ENCODE measurements at regions not wholly inside any gene's neighbourhood (a gene's known extent, or its start where the extent isn't known, plus 50 kb on each side); places are given as distances from the start of the nearest gene placed in this dataset.
"Not testable (repeated sequence)": the region's sequence is repeated elsewhere in the genome, so short reads cannot be mapped to it uniquely, and the experiment has no call there.

- no peak for DNase-seq
Measured at GRCh38 chr13:38141792-38142191, 207.9 kb upstream of the UFM1 start.

GRCh38 chr13:38135592-38135991, 214.1 kb upstream of the UFM1 start:
- no peak for DNase-seq

- no peak for DNase-seq
Measured at GRCh38 chr13:38121267-38121666, 228.4 kb upstream of the UFM1 start.

GRCh38 chr13:38103851-38104250, 234.3 kb upstream of the TRPC4 start:
- no peak for DNase-seq

- DNase-seq: no peak
Measured at GRCh38 chr13:38099751-38100150, 230.2 kb upstream of the TRPC4 start.

- DNase-seq: no peak
Measured at GRCh38 chr13:38093425-38093824, 223.9 kb upstream of the TRPC4 start.

- DNase-seq: no peak
Measured at GRCh38 chr13:38090913-38091312, 221.3 kb upstream of the TRPC4 start.

- DNase-seq: no peak
Measured at GRCh38 chr13:38086721-38087120, 217.1 kb upstream of the TRPC4 start.

GRCh38 chr13:38086013-38086412, 216.4 kb upstream of the TRPC4 start:
- DNase-seq: no peak

- no peak for DNase-seq
Measured at GRCh38 chr13:38073931-38074330, 204.4 kb upstream of the TRPC4 start.

- DNase-seq: no peak
Measured at GRCh38 chr13:38072696-38073095, 203.1 kb upstream of the TRPC4 start.

- not testable (repeated sequence) for DNase-seq
Measured at GRCh38 chr13:38071340-38071739, 201.8 kb upstream of the TRPC4 start.

GRCh38 chr13:38053896-38054295, 184.3 kb upstream of the TRPC4 start:
- no peak for DNase-seq

GRCh38 chr13:38046049-38046376, 176.4 kb upstream of the TRPC4 start:
- no peak for DNase-seq

- no peak for DNase-seq
Measured at GRCh38 chr13:38045278-38046048, 175.9 kb upstream of the TRPC4 start.

- no peak for DNase-seq
Measured at GRCh38 chr13:38044067-38044466, 174.5 kb upstream of the TRPC4 start.

GRCh38 chr13:38042771-38043170, 173.2 kb upstream of the TRPC4 start:
- no peak for DNase-seq

- DNase-seq: no peak
Measured at GRCh38 chr13:38024431-38024830, 154.9 kb upstream of the TRPC4 start.

- DNase-seq: no peak
Measured at GRCh38 chr13:38017320-38017719, 147.7 kb upstream of the TRPC4 start.

GRCh38 chr13:38013676-38014075, 144.1 kb upstream of the TRPC4 start:
- no peak for DNase-seq

GRCh38 chr13:38012096-38012495, 142.5 kb upstream of the TRPC4 start:
- no peak for DNase-seq

GRCh38 chr13:38008636-38009035, 139.1 kb upstream of the TRPC4 start:
- DNase-seq: no peak

GRCh38 chr13:38002606-38003005, 133.0 kb upstream of the TRPC4 start:
- DNase-seq: no peak

GRCh38 chr13:37997641-37998040, 128.1 kb upstream of the TRPC4 start:
- DNase-seq: no peak

- no peak for DNase-seq
Measured at GRCh38 chr13:37995092-37995491, 125.5 kb upstream of the TRPC4 start.

Data from NCI-H1694 treated with DMSO at 0.1 percent for 48 hours (cell line).